ENCODE measurements at regions not wholly inside any gene's neighbourhood (a gene's known extent, or its start where the extent isn't known, plus 50 kb on each side); places are given as distances from the start of the nearest gene placed in this dataset.
A peak's percentile ranks its signal among the peaks of the same experiment; 100 is the strongest.

GRCh38 chr6:167737205-167737830, 89.4 kb upstream of the AFDN start:
- Histone ChIP-seq H4K12ac (ENCODE audit: low read depth, low read length) (no peak overlapping the region), H3K36me3 (ENCODE audit: control insufficient read depth in 1 of 2, insufficient read depth in 2 of 2, low read length in 2 of 2) (no peaks in the 10 kb centered on the region), H3K4me1 (ENCODE audit: control insufficient read depth in 1 of 2, insufficient read depth in 2 of 2, low read length in 2 of 2) (peaks cover 7 to 14% of the 10 kb centered on the region in 2 experiments), H4K91ac (ENCODE audit: low read depth, low read length) (no peak overlapping the region), H3K14ac (ENCODE audit: low read length) (no peak overlapping the region), H3K79me2 (ENCODE audit: control insufficient read depth, insufficient read depth, low read length, poor library complexity) (no peaks in the 10 kb centered on the region), H2BK12ac (ENCODE audit: low read length) (no peak overlapping the region), H3K9me3 (ENCODE audit: insufficient read depth, low read depth, low read length) (peaks cover 2% of the 10 kb centered on the region), H2AK5ac (ENCODE audit: low read length) (no peak overlapping the region), H3K9ac (ENCODE audit: low read length) (no peak overlapping the region), H3K4me2 (ENCODE audit: low read length) (no peak overlapping the region), H3K23ac (ENCODE audit: low read length) (no peak overlapping the region), H3K4me3 (ENCODE audit: low read depth, low read length) (no peak overlapping the region), H3K27ac (ENCODE audit: low read depth, low read length) (no peak overlapping the region), H4K8ac (ENCODE audit: low read depth, low read length) (no peak overlapping the region), H3K27me3 (ENCODE audit: insufficient read depth, low read length) (no peaks in the 10 kb centered on the region), H3K79me1 (ENCODE audit: low read length) (peaks cover 2% of the 10 kb centered on the region), H2AFZ (ENCODE audit: insufficient read depth, low read length, poor library complexity) (no peak overlapping the region), H3K18ac (ENCODE audit: low read length) (no peak overlapping the region), H2BK5ac (ENCODE audit: low read depth, low read length, poor library complexity) (no peak overlapping the region), H3K4ac (ENCODE audit: low read depth, low read length) (no peak overlapping the region), H2BK120ac (ENCODE audit: insufficient read depth, low read length, poor library complexity) (no peak overlapping the region)
- DNase-seq, result no peak
- WGBS (ENCODE audit: extremely low coverage, insufficient coverage, insufficient read length), result no CpG with 5 or more reads among the region's 23 CpGs

DNA sequence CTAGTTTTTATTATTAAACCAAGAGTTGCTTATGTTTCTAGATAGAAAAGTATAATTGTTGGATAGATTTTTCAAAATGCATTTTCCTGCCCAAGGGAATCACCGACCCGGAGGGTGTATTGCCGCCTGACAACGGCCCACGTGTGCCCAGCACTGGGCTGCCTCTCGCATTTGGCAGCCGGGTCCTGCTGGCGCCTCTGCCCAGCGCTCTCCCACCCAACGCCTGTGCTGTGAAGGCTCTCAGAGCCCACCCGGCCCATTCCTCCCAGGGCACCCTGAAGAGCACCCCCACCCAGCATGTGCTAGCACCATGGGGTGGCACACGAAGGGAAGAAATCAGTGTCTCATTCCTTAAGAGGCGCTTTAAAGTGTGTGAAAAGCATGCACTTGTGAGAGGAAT, 88.3 kb upstream of the AFDN start:
- Histone ChIP-seq H2AFZ (ENCODE audit: insufficient read depth, low read length, poor library complexity) (no peak overlapping the region), H3K4me2 (ENCODE audit: low read length) (no peak overlapping the region), H3K14ac (ENCODE audit: low read length) (no peak overlapping the region), H3K18ac (ENCODE audit: low read length) (no peak overlapping the region), H3K36me3 (ENCODE audit: control insufficient read depth in 1 of 2, insufficient read depth in 2 of 2, low read length in 2 of 2) (no peaks in the 10 kb centered on the region), H4K8ac (ENCODE audit: low read depth, low read length) (no peak overlapping the region), H2AK5ac (ENCODE audit: low read length) (no peak overlapping the region), H3K4me3 (ENCODE audit: low read depth, low read length) (no peak overlapping the region), H3K27me3 (ENCODE audit: insufficient read depth, low read length) (no peaks in the 10 kb centered on the region), H2BK12ac (ENCODE audit: low read length) (no peak overlapping the region), H4K91ac (ENCODE audit: low read depth, low read length) (no peak overlapping the region), H3K4ac (ENCODE audit: low read depth, low read length) (no peak overlapping the region), H3K79me1 (ENCODE audit: low read length) (peaks cover 7% of the 10 kb centered on the region), H2BK120ac (ENCODE audit: insufficient read depth, low read length, poor library complexity) (no peak overlapping the region), H3K9ac (ENCODE audit: low read length) (no peak overlapping the region), H3K27ac (ENCODE audit: low read depth, low read length) (no peak overlapping the region), H4K12ac (ENCODE audit: low read depth, low read length) (no peak overlapping the region), H3K9me3 (ENCODE audit: insufficient read depth, low read depth, low read length) (peaks cover 2% of the 10 kb centered on the region), H2BK5ac (ENCODE audit: low read depth, low read length, poor library complexity) (no peak overlapping the region), H3K4me1 (ENCODE audit: control insufficient read depth in 1 of 2, insufficient read depth in 2 of 2, low read length in 2 of 2) (peaks cover 10 to 17% of the 10 kb centered on the region in 2 experiments), H3K79me2 (ENCODE audit: control insufficient read depth, insufficient read depth, low read length, poor library complexity) (no peaks in the 10 kb centered on the region), H3K23ac (ENCODE audit: low read length) (no peak overlapping the region)
- WGBS (ENCODE audit: extremely low coverage, insufficient coverage, insufficient read length), result no CpG with 5 or more reads among the region's 13 CpGs
- DNase-seq, result no peak

DNA sequence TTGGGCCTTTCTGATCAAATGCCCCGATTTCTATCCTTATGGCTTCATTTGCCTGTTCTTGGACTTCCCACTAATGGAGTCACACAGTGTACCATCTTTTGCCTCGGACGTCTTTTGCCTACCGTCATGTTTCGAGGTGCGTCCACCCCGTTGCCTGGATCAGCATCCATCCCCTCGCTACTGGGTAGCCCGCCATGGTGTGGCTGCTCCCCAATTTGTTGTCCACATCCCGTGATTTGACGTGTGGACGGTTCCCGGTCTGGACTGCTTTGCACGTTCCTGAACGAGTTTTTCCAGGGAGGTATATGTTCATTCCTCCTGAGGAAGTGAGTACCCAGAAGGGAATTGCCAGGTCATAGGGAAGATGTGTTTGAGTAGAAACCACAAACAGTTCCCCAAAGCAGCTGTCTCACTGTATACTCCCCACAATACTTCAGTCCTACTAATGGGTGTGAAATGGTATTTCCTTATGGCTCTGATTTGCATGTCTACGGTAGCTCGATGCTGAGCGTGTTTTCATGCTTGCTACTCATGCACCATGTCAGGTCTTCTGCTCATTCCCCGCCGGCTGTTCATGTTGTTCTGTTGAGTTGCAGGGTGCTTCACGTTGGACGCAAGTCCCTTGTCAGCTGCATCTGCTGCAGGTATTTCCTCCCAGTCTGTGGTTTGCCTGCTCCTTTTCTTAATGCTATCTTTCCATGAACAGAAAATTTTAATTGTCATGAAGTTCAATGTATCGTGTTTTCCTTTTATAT, 86.8 kb upstream of the AFDN start:
- no CpG with 5 or more reads among the region's 23 CpGs for WGBS (ENCODE audit: extremely low coverage, insufficient coverage, insufficient read length)
- Histone ChIP-seq H3K9ac (ENCODE audit: low read length) (no peak overlapping the region), H3K4me1 (ENCODE audit: control insufficient read depth in 1 of 2, insufficient read depth in 2 of 2, low read length in 2 of 2) (peaks cover 12 to 14% of the 10 kb centered on the region in 2 experiments), H3K18ac (ENCODE audit: low read length) (no peak overlapping the region), H3K4me2 (ENCODE audit: low read length) (no peak overlapping the region), H2BK5ac (ENCODE audit: low read depth, low read length, poor library complexity) (no peak overlapping the region), H3K14ac (ENCODE audit: low read length) (no peak overlapping the region), H3K27ac (ENCODE audit: low read depth, low read length) (no peak overlapping the region), H3K79me1 (ENCODE audit: low read length) (peaks cover 11% of the 10 kb centered on the region), H3K79me2 (ENCODE audit: control insufficient read depth, insufficient read depth, low read length, poor library complexity) (no peaks in the 10 kb centered on the region), H3K4ac (ENCODE audit: low read depth, low read length) (no peak overlapping the region), H3K27me3 (ENCODE audit: insufficient read depth, low read length) (no peaks in the 10 kb centered on the region), H2BK120ac (ENCODE audit: insufficient read depth, low read length, poor library complexity) (no peak overlapping the region), H4K8ac (ENCODE audit: low read depth, low read length) (no peak overlapping the region), H2BK12ac (ENCODE audit: low read length) (no peak overlapping the region), H3K4me3 (ENCODE audit: low read depth, low read length) (no peak overlapping the region), H3K23ac (ENCODE audit: low read length) (no peak overlapping the region), H3K9me3 (ENCODE audit: insufficient read depth, low read depth, low read length) (peaks cover 2% of the 10 kb centered on the region), H2AFZ (ENCODE audit: insufficient read depth, low read length, poor library complexity) (no peak overlapping the region), H3K36me3 (ENCODE audit: control insufficient read depth in 1 of 2, insufficient read depth in 2 of 2, low read length in 2 of 2) (no peaks in the 10 kb centered on the region), H4K91ac (ENCODE audit: low read depth, low read length) (no peak overlapping the region), H2AK5ac (ENCODE audit: low read length) (no peak overlapping the region), H4K12ac (ENCODE audit: low read depth, low read length) (no peak overlapping the region)
- no peak for DNase-seq

DNA sequence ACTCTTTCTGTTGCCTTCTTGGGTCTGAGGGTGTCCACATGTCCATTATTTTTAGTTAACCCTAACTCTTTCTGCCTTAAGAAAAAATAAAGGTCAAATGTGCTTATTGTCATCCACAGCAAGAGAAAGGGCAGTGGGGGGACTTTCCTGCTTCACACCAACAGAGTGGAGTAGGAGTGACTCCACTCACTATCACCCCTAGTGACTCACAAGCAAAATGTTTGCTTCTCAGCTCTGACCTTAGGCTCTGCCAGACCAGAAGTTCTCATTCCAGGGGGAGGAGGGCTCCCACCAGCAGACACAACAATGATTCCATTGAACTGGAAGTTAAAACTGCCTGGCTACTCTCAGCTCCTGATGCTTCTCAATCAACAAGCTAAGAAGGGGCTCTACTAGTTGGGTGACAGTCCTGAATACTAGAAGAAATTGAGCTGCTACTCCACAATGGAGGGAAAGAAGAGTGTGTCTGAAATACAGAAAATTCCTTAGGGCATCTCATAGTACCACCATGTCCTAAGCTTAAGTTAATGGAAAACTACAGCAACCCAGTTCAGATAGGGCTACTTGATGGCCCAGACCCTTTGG, 83.9 kb upstream of the AFDN start:
- no peak overlapping the region for H3K4me2 ChIP-seq (ENCODE audit: low read length)
- H3K18ac ChIP-seq (ENCODE audit: low read length), result no peak overlapping the region
- peaks cover 4% of the 10 kb centered on the region for H3K79me2 ChIP-seq (ENCODE audit: control insufficient read depth, insufficient read depth, low read length, poor library complexity)
- no peak overlapping the region for H3K4ac ChIP-seq (ENCODE audit: low read depth, low read length)
- no peaks in the 10 kb centered on the region for H3K36me3 ChIP-seq (ENCODE audit: control insufficient read depth in 1 of 2, insufficient read depth in 2 of 2, low read length in 2 of 2)
- no peak overlapping the region for H2AK5ac ChIP-seq (ENCODE audit: low read length)
- H4K12ac ChIP-seq (ENCODE audit: low read depth, low read length), result no peak overlapping the region
- H4K91ac ChIP-seq (ENCODE audit: low read depth, low read length), result peak overlapping the region; percentile 72
- H2BK12ac ChIP-seq (ENCODE audit: low read length), result no peak overlapping the region
- H3K23ac ChIP-seq (ENCODE audit: low read length), result no peak overlapping the region
- peaks cover 28 to 33% of the 10 kb centered on the region in 2 experiments for H3K4me1 ChIP-seq (ENCODE audit: control insufficient read depth in 1 of 2, insufficient read depth in 2 of 2, low read length in 2 of 2)
- H2BK5ac ChIP-seq (ENCODE audit: low read depth, low read length, poor library complexity), result peak overlapping the region; percentile 65
- peak overlapping the region; percentile 57 for H3K27ac ChIP-seq (ENCODE audit: low read depth, low read length)
- peaks cover 2% of the 10 kb centered on the region for H3K9me3 ChIP-seq (ENCODE audit: insufficient read depth, low read depth, low read length)
- no peak overlapping the region for H3K4me3 ChIP-seq (ENCODE audit: low read depth, low read length)
- H3K27me3 ChIP-seq (ENCODE audit: insufficient read depth, low read length), result no peaks in the 10 kb centered on the region
- no peak overlapping the region for H2AFZ ChIP-seq (ENCODE audit: insufficient read depth, low read length, poor library complexity)
- peak; percentile 4 to 11 for DNase-seq
- peaks cover 27% of the 10 kb centered on the region for H3K79me1 ChIP-seq (ENCODE audit: low read length)
- H2BK120ac ChIP-seq (ENCODE audit: insufficient read depth, low read length, poor library complexity), result peak overlapping the region; percentile 54
- H3K14ac ChIP-seq (ENCODE audit: low read length), result no peak overlapping the region
- no peak overlapping the region for H3K9ac ChIP-seq (ENCODE audit: low read length)
- peak overlapping the region; percentile 32 for H4K8ac ChIP-seq (ENCODE audit: low read depth, low read length)
